WTC11 (cell line): ENCODE measurements at regions not wholly inside any gene's neighbourhood (a gene's known extent, or its start where the extent isn't known, plus 50 kb on each side); places are given as distances from the start of the nearest gene placed in this dataset.

Source experiments
- ATAC-seq: fragments of 200-7000 bp; cut with Tn5 transposase; 2 replicates; pipeline ENCODE4 v1.10.0; 2021; ENCODE audit warnings: mild to moderate bottlenecking, moderate library complexity
- CTCF ChIA-PET: fragments of 300-600 bp; sonication (Branson Sonifier 250); formaldehyde crosslinking; loops from one replicate; lab custom pipeline; 2021; ENCODE audit warnings: antibody characterized with exemption; lab: Charles Lee
- POLR2A ChIA-PET: fragments of 350-600 bp; sonication (Branson Sonifier 250); formaldehyde crosslinking; loops from one replicate; lab custom pipeline; 2021; ENCODE audit warnings: antibody characterized with exemption; lab: Charles Lee
- DNase-seq: peaks from one replicate; pipeline ENCODE4 v3.0.0; 2021; ENCODE audit warnings: low spot score
- H3K27ac Mint-ChIP-seq: 2 replicates; pipeline ENCODE4 v1.8.0; 2021; ENCODE audit warnings: mixed read lengths
- H3K27me3 Mint-ChIP-seq: 2 replicates; pipeline ENCODE4 v1.8.0; 2021; ENCODE audit warnings: low read depth, mild to moderate bottlenecking, moderate library complexity, mixed read lengths
- H3K36me3 Mint-ChIP-seq: 2 replicates; pipeline ENCODE4 v1.8.0; 2021; ENCODE audit warnings: mixed read lengths
- H3K4me1 Mint-ChIP-seq: 2 replicates; pipeline ENCODE4 v1.8.0; 2022; ENCODE audit warnings: mixed read lengths
- H3K4me3 Mint-ChIP-seq: 2 replicates; pipeline ENCODE4 v1.8.0; 2021; ENCODE audit warnings: mild to moderate bottlenecking, moderate library complexity, mixed read lengths
- H3K9me3 Mint-ChIP-seq: 2 replicates; pipeline ENCODE4 v1.8.0; 2021; ENCODE audit warnings: mixed read lengths
- ATF1 ChIP-seq: sonication (generic); formaldehyde crosslinking; IDR thresholded peaks from 2 replicates; pipeline ENCODE4 v1.8.1; 2023; ENCODE audit warnings: mild to moderate bottlenecking, moderate library complexity, missing genetic modification reagents
- ELF4 ChIP-seq: sonication (generic); formaldehyde crosslinking; IDR thresholded peaks from 2 replicates; pipeline ENCODE4 v1.8.1; 2022; ENCODE audit warnings: low read depth, mild to moderate bottlenecking, moderate library complexity, missing genetic modification reagents
- EMX1 ChIP-seq: fragments of 250-450 bp; sonication (Bioruptor Pico); IDR thresholded peaks from 2 replicates; pipeline ENCODE4 v1.8.0; 2021; ENCODE audit warnings: mild to moderate bottlenecking
- GRHL2 ChIP-seq: fragments of 250-450 bp; sonication (Bioruptor Pico); IDR thresholded peaks from 2 replicates; pipeline ENCODE4 v1.8.0; 2022; ENCODE audit warnings: mild to moderate bottlenecking, moderate library complexity; ENCODE audit not compliant: insufficient replicate concordance, severe bottlenecking
- HMGA2 ChIP-seq: fragments of 250-450 bp; sonication (Bioruptor Pico); IDR thresholded peaks from 2 replicates; pipeline ENCODE4 v1.4.0; 2021; ENCODE audit warnings: mild to moderate bottlenecking, moderate library complexity
- JUN ChIP-seq: sonication (generic); formaldehyde crosslinking; IDR thresholded peaks from 2 replicates; pipeline ENCODE4 v1.8.0; 2023; ENCODE audit warnings: mild to moderate bottlenecking, missing genetic modification reagents
- KAT7 ChIP-seq: sonication (generic); formaldehyde crosslinking; IDR thresholded peaks from 2 replicates; pipeline ENCODE4 v1.8.1; 2023; ENCODE audit warnings: missing genetic modification reagents, mild to moderate bottlenecking, borderline replicate concordance
- MXD4 ChIP-seq: fragments of 250-450 bp; sonication (Bioruptor Pico); IDR thresholded peaks from 2 replicates; pipeline ENCODE4 v1.8.0; 2021; ENCODE audit warnings: mild to moderate bottlenecking, moderate library complexity, borderline replicate concordance
- NFATC4 ChIP-seq: fragments of 250-450 bp; sonication (Bioruptor Pico); IDR thresholded peaks from 2 replicates; pipeline ENCODE4 v1.9.0; 2021; ENCODE audit warnings: mild to moderate bottlenecking
- PRRX2 ChIP-seq: fragments of 250-450 bp; sonication (Bioruptor Pico); IDR thresholded peaks from 2 replicates; pipeline ENCODE4 v1.8.0; 2021; ENCODE audit warnings: mild to moderate bottlenecking
- TCF7 ChIP-seq: sonication (generic); formaldehyde crosslinking; IDR thresholded peaks from 2 replicates; pipeline ENCODE4 v1.8.0; 2022; ENCODE audit warnings: mild to moderate bottlenecking, low read depth, missing genetic modification reagents, moderate library complexity
- TEAD1 ChIP-seq: sonication (generic); formaldehyde crosslinking; IDR thresholded peaks from 2 replicates; pipeline ENCODE4 v1.8.0; 2022; ENCODE audit warnings: mild to moderate bottlenecking, missing genetic modification reagents
- ZBTB21 ChIP-seq: sonication (generic); formaldehyde crosslinking; IDR thresholded peaks from 2 replicates; pipeline ENCODE4 v1.8.1; 2023; ENCODE audit warnings: mild to moderate bottlenecking, missing genetic modification reagents, borderline replicate concordance
- ZNF263 ChIP-seq: sonication (generic); formaldehyde crosslinking; IDR thresholded peaks from 2 replicates; pipeline ENCODE4 v1.8.1; 2022; ENCODE audit warnings: low read depth, mild to moderate bottlenecking, moderate library complexity, missing genetic modification reagents
- TF ChIP-seq, protein P1 (sequence below): sonication (generic); formaldehyde crosslinking; conservative IDR thresholded peaks from 2 replicates; pipeline ENCODE4 v1.8.1; 2022; ENCODE audit warnings: mild to moderate bottlenecking, missing genetic modification reagents
- TF ChIP-seq, protein P2 (sequence below): sonication (generic); formaldehyde crosslinking; IDR thresholded peaks from 2 replicates; pipeline ENCODE4 v1.8.0; 2022; ENCODE audit warnings: mild to moderate bottlenecking, missing genetic modification reagents
- TF ChIP-seq, protein P3 (sequence below): sonication (generic); formaldehyde crosslinking; IDR thresholded peaks from 2 replicates; pipeline ENCODE4 v1.8.0; 2022; ENCODE audit warnings: mild to moderate bottlenecking, missing genetic modification reagents
- TF ChIP-seq, protein P4 (sequence below): sonication (generic); formaldehyde crosslinking; IDR thresholded peaks from 2 replicates; pipeline ENCODE4 v1.8.0; 2023; ENCODE audit warnings: missing genetic modification reagents
- TF ChIP-seq, protein P5 (sequence below): sonication (generic); formaldehyde crosslinking; IDR thresholded peaks from 2 replicates; pipeline ENCODE4 v1.8.1; 2023; ENCODE audit warnings: mild to moderate bottlenecking, missing genetic modification reagents
- TF ChIP-seq, protein P6 (sequence below): sonication (generic); formaldehyde crosslinking; IDR thresholded peaks from 2 replicates; pipeline ENCODE4 v1.8.1; 2023; ENCODE audit warnings: mild to moderate bottlenecking, moderate library complexity, missing genetic modification reagents
- TF ChIP-seq, protein P7 (sequence below): fragments of 250-450 bp; sonication (Bioruptor Pico); IDR thresholded peaks from 2 replicates; pipeline ENCODE4 v1.8.0; 2021; ENCODE audit warnings: mild to moderate bottlenecking

DNA sequence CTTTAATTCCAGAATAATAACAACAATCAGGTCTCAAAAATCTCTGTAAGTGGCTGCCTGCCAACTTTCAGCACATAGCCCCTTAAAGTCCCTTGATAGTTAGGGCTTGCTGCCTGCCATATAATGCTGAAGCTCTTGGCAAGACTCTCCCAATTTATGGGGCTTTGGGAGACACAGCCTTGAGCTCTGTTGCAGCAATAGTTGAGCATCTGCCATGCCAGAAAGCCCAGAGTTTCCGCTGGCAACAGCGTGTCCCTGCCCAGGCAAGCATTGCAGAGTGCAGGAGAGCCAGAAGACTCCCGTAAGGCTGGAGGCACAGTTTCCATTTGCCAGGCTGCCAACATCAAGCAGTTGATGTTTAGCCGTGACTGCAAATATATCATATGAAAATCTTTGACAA is 678.5 kb upstream of the NUDT12 start:
- ChIA-PET CTCF (no interaction called here), POLR2A (no interaction called here)
- Mint-ChIP-seq H3K27ac (no peak overlapping the region), H3K27me3 (no peaks in the 10 kb centered on the region), H3K9me3 (no peaks in the 10 kb centered on the region), H3K4me1 (no peaks in the 10 kb centered on the region), H3K36me3 (no peaks in the 10 kb centered on the region), H3K4me3 (no peak overlapping the region)
- ATAC-seq, result peak; percentile 53
- no peak for DNase-seq
- TF ChIP-seq, protein P1, sequence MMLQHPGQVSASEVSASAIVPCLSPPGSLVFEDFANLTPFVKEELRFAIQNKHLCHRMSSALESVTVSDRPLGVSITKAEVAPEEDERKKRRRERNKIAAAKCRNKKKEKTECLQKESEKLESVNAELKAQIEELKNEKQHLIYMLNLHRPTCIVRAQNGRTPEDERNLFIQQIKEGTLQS (CRISPR knock-in tag), result no peak
- TF ChIP-seq, protein P2, sequence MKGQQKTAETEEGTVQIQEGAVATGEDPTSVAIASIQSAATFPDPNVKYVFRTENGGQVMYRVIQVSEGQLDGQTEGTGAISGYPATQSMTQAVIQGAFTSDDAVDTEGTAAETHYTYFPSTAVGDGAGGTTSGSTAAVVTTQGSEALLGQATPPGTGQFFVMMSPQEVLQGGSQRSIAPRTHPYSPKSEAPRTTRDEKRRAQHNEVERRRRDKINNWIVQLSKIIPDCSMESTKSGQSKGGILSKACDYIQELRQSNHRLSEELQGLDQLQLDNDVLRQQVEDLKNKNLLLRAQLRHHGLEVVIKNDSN, result no peak

DNA sequence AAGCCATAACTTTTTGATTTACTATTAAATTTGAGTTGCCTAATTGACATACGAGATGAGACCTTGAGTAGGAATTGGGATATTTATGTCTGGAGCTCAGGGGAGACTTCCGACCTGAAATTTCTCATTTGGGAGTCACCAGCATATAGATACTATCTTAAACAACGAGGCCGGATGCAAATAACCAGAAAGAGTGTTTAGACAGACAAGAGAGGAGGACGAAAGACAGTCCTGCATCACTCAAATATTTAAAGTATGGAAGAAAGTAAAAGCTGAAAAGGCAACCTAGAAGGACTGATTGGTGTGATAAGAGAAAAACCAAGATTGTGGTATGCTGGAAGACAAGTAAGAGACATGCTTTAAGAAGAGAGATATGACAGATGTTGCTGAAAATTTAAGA is 675.0 kb upstream of the NUDT12 start:
- CTCF ChIA-PET, result no interaction called here

More for the DNA sequence above, 675.0 kb upstream of the NUDT12 start:
- DNase-seq (no peak), ATAC-seq (no peak)
- H3K36me3 Mint-ChIP-seq, result no peaks in the 10 kb centered on the region
- no peaks in the 10 kb centered on the region for H3K9me3 Mint-ChIP-seq
- no peak overlapping the region for H3K27ac Mint-ChIP-seq
- TF ChIP-seq MXD4 (no peak), EMX1 (CRISPR knock-in tag) (no peak), HMGA2 (no peak), TEAD1 (no peak), ATF1 (CRISPR knock-in tag) (no peak), ZNF263 (CRISPR knock-in tag) (no peak), PRRX2 (CRISPR knock-in tag) (no peak), GRHL2 (CRISPR knock-in tag) (no peak), TCF7 (CRISPR knock-in tag) (no peak), KAT7 (CRISPR knock-in tag) (no peak), ZBTB21 (CRISPR knock-in tag) (no peak), ELF4 (CRISPR knock-in tag) (no peak), JUN (no peak), NFATC4 (CRISPR knock-in tag) (no peak)
- TF ChIP-seq, protein P3, sequence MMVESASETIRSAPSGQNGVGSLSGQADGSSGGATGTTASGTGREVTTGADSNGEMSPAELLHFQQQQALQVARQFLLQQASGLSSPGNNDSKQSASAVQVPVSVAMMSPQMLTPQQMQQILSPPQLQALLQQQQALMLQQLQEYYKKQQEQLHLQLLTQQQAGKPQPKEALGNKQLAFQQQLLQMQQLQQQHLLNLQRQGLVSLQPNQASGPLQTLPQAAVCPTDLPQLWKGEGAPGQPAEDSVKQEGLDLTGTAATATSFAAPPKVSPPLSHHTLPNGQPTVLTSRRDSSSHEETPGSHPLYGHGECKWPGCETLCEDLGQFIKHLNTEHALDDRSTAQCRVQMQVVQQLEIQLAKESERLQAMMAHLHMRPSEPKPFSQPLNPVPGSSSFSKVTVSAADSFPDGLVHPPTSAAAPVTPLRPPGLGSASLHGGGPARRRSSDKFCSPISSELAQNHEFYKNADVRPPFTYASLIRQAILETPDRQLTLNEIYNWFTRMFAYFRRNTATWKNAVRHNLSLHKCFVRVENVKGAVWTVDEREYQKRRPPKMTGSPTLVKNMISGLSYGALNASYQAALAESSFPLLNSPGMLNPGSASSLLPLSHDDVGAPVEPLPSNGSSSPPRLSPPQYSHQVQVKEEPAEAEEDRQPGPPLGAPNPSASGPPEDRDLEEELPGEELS (CRISPR knock-in tag), result no peak
- TF ChIP-seq, protein P4, sequence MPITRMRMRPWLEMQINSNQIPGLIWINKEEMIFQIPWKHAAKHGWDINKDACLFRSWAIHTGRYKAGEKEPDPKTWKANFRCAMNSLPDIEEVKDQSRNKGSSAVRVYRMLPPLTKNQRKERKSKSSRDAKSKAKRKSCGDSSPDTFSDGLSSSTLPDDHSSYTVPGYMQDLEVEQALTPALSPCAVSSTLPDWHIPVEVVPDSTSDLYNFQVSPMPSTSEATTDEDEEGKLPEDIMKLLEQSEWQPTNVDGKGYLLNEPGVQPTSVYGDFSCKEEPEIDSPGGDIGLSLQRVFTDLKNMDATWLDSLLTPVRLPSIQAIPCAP (CRISPR knock-in tag), result no peak
- TF ChIP-seq, protein P5, sequence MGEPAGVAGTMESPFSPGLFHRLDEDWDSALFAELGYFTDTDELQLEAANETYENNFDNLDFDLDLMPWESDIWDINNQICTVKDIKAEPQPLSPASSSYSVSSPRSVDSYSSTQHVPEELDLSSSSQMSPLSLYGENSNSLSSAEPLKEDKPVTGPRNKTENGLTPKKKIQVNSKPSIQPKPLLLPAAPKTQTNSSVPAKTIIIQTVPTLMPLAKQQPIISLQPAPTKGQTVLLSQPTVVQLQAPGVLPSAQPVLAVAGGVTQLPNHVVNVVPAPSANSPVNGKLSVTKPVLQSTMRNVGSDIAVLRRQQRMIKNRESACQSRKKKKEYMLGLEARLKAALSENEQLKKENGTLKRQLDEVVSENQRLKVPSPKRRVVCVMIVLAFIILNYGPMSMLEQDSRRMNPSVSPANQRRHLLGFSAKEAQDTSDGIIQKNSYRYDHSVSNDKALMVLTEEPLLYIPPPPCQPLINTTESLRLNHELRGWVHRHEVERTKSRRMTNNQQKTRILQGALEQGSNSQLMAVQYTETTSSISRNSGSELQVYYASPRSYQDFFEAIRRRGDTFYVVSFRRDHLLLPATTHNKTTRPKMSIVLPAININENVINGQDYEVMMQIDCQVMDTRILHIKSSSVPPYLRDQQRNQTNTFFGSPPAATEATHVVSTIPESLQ (CRISPR knock-in tag), result no peak
- TF ChIP-seq, protein P6, sequence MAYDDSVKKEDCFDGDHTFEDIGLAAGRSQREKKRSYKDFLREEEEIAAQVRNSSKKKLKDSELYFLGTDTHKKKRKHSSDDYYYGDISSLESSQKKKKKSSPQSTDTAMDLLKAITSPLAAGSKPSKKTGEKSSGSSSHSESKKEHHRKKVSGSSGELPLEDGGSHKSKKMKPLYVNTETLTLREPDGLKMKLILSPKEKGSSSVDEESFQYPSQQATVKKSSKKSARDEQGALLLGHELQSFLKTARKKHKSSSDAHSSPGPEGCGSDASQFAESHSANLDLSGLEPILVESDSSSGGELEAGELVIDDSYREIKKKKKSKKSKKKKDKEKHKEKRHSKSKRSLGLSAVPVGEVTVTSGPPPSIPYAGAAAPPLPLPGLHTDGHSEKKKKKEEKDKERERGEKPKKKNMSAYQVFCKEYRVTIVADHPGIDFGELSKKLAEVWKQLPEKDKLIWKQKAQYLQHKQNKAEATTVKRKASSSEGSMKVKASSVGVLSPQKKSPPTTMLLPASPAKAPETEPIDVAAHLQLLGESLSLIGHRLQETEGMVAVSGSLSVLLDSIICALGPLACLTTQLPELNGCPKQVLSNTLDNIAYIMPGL (CRISPR knock-in tag), result no peak
- TF ChIP-seq, protein P7, sequence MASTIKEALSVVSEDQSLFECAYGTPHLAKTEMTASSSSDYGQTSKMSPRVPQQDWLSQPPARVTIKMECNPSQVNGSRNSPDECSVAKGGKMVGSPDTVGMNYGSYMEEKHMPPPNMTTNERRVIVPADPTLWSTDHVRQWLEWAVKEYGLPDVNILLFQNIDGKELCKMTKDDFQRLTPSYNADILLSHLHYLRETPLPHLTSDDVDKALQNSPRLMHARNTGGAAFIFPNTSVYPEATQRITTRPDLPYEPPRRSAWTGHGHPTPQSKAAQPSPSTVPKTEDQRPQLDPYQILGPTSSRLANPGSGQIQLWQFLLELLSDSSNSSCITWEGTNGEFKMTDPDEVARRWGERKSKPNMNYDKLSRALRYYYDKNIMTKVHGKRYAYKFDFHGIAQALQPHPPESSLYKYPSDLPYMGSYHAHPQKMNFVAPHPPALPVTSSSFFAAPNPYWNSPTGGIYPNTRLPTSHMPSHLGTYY (CRISPR knock-in tag), result no peak
- POLR2A ChIA-PET, result no interaction called here
- no peak overlapping the region for H3K4me3 Mint-ChIP-seq
- H3K4me1 Mint-ChIP-seq, result no peaks in the 10 kb centered on the region
- H3K27me3 Mint-ChIP-seq, result no peaks in the 10 kb centered on the region
